Tibial nerve (tissue), 4 donors: ENCODE measurements at regions not wholly inside any gene's neighbourhood (a gene's known extent, or its start where the extent isn't known, plus 50 kb on each side); places are given as distances from the start of the nearest gene placed in this dataset.

Experiments used
- DNase-seq, 2 donors: peaks; one replicate each; pipeline ENCODE4 v3.0.0-alpha.2; 2019; ENCODE audit warnings: low spot score in 2 of 2
- H3K27ac ChIP-seq, 4 donors: fragments of 200-600 bp; sonication (generic) in 3 of 4; one replicate each; pipeline ENCODE4 v1.5.1; 2017 to 2019; ENCODE audit warnings: mild to moderate bottlenecking in 1 of 4
- H3K27me3 ChIP-seq, 2 donors: fragments of 200-600 bp; sonication (generic) in 1 of 2; one replicate each; pipeline versions ENCODE4 v1.5.1 to v1.6.0; 2017 to 2019
- H3K36me3 ChIP-seq, 3 donors: fragments of 200-600 bp; sonication (generic); one replicate each; pipeline ENCODE4 v1.5.1; 2018 to 2019
- H3K4me1 ChIP-seq, 4 donors: fragments of 200-600 bp; sonication (generic) in 3 of 4; one replicate each; pipeline ENCODE4 v1.5.1; 2017 to 2019
- H3K4me3 ChIP-seq, 4 donors: fragments of 200-600 bp; sonication (generic) in 3 of 4; one replicate each; pipeline ENCODE4 v1.5.1; 2017 to 2019; ENCODE audit warnings: mild to moderate bottlenecking in 1 of 4, moderate library complexity in 1 of 4
- H3K9me3 ChIP-seq, 4 donors: fragments of 200-600 bp; sonication (generic) in 3 of 4; one replicate each; pipeline ENCODE4 v1.5.1; 2017 to 2019
- CTCF ChIP-seq, 5 experiments: fragments of 200-600 bp in 3 of 5; fragments of 450-650 bp in 2 of 5; sonication (generic) in 3 of 5; IDR thresholded peaks; one replicate each; pipeline ENCODE4 v1.5.1; 2016 to 2019; ENCODE audit warnings: antibody characterized with exemption in 5 of 5, mild to moderate bottlenecking in 3 of 5, moderate library complexity in 2 of 5
- EP300 ChIP-seq, 2 donors: sonication (generic); formaldehyde crosslinking; IDR thresholded peaks; one replicate each; pipeline ENCODE4 v1.6.1; 2017; ENCODE audit warnings: antibody characterized with exemption in 2 of 2, mild to moderate bottlenecking in 1 of 2
- POLR2A ChIP-seq, 2 donors: fragments of 450-650 bp; IDR thresholded peaks; one replicate each; pipeline ENCODE4 v1.6.1; 2017; ENCODE audit warnings: antibody characterized with exemption in 2 of 2, mild to moderate bottlenecking in 2 of 2, moderate library complexity in 2 of 2
- WGBS, 2 donors: methylation state at CpG; one replicate each; pipeline ENCODE4 v1.1.5; 2018; 5-methylcytosine and 5-hydroxymethylcytosine counted together

DNA sequence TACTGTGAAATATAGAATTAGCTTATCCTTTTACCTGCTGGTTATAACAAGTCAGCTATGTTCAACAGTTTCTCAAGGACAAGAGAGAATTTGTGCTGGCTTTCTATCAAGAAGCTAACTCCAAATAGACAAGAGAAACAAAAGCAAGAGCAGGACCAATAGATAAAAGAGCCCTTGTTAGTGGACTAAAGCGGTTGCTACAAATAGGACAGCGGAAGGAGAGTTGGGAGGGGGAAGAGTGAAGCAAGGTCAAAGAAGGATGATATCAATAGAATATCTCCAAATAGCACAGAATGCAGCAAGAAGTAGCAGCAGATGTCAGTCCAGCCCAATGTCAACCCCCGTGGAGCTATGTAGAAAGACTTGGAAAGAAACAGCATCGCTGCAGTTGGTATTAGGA is 53.0 kb upstream of the AKT3 start:
- H3K4me3 ChIP-seq: no peak overlapping the region
- no peak for DNase-seq
- 45 to 50% methylated on average over 4 of the region's 4 CpGs for WGBS, 2 donors
- H3K4me1 ChIP-seq: no peaks in the 10 kb centered on the region
- H3K27me3 ChIP-seq: peaks cover 0 to 4% of the 10 kb centered on the region in 2 donors
- H3K27ac ChIP-seq: no peak overlapping the region
- TF ChIP-seq EP300 (IDR thresholded peaks at IDR 0.05) (no peak), POLR2A (IDR thresholded peaks at IDR 0.05) (no peak), CTCF (IDR thresholded peaks at IDR 0.05) (no peak)
- H3K36me3 ChIP-seq: no peaks in the 10 kb centered on the region
- H3K9me3 ChIP-seq: no peaks in the 10 kb centered on the region

DNA sequence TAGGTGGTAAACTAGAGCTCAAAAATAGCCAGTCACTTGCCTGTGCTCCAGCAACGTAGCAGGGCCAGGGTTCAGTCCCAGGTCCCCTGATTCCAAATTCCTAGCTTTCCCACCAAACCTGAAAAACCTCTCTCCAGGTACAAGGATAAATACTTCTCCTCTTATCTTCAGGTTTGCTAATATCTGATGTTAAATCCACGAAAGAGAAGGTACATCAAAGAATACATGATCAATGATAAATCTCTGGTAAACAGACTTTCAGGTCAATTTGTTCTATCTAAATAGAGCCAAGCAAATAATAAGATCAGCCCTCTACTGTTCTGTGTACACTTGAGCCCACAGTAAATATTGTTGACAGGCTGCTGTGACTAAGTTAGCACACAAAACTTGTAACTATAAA is 52.1 kb upstream of the AKT3 start:
- H3K4me3 ChIP-seq: no peak overlapping the region
- no peaks in the 10 kb centered on the region for H3K9me3 ChIP-seq
- H3K36me3 ChIP-seq: no peaks in the 10 kb centered on the region
- 68 to 73% methylated on average over 2 of the region's 2 CpGs for WGBS, 2 donors
- no peaks in the 10 kb centered on the region for H3K4me1 ChIP-seq
- no peak overlapping the region for H3K27ac ChIP-seq
- TF ChIP-seq CTCF (IDR thresholded peaks at IDR 0.05) (no peak), POLR2A (IDR thresholded peaks at IDR 0.05) (no peak), EP300 (IDR thresholded peaks at IDR 0.05) (no peak)
- no peak for DNase-seq
- peaks cover 0 to 4% of the 10 kb centered on the region in 2 donors for H3K27me3 ChIP-seq
